GM21723 (cell line): ENCODE measurements at regions not wholly inside any gene's neighbourhood (a gene's known extent, or its start where the extent isn't known, plus 50 kb on each side); places are given as distances from the start of the nearest gene placed in this dataset.
"Not testable (repeated sequence)": the region's sequence is repeated elsewhere in the genome, so short reads cannot be mapped to it uniquely, and the experiment has no call there.

Experiments used
- ATAC-seq: cut with Tn5 transposase; IDR thresholded peaks from one replicate; pipeline ENCODE4 v1.9.1; 2021; ENCODE audit warnings: mild to moderate bottlenecking, moderate library complexity; ENCODE audit not compliant: unreplicated experiment

GRCh38 chr10:105597312-105597711 is 956.2 kb downstream of the SORCS3 start:
- no peak for ATAC-seq

GRCh38 chr10:105596749-105597148 is 955.7 kb downstream of the SORCS3 start:
- no peak for ATAC-seq

DNA sequence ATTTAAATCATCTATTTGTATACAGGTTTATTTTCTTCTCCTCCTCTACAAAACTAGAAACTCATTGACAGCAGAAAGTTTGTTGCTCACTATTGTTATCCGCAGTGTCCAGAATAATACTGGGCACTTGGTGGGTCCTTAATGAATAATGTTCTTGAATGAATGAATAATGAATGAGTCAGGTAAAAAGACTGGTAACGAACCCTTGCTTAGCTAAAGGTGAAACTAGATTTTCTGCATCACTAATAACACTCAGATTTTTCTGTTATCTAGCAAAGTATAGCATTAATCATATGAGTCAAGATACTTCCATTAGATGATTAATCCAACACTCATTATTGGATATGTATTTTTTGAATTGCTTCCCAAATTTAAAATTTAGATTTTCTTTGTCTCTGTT is 953.2 kb downstream of the SORCS3 start:
- ATAC-seq, result no peak

DNA sequence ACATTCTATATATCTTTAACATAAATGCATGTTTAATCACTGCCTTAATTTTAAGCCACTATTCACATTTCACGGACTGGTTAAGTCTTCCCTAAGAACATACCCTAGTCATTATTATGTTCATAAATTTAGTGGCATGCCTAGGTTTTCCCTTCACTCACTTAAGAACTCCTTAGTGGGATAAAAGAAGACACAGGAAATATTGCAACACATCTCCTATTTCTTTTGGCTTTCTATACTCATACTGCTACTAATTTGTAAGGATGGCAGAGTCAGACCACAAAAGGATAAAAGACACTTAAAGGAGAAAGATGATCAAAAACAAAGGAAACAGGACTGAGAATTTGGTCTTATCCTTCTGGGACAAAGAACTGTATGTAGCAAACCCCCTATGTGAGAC is 951.4 kb downstream of the SORCS3 start:
- no peak for ATAC-seq

GRCh38 chr10:105586451-105587098 is 945.5 kb downstream of the SORCS3 start:
- no peak for ATAC-seq

- no peak for ATAC-seq
Measured at GRCh38 chr10:105585753-105586152, 944.7 kb downstream of the SORCS3 start.

- no peak for ATAC-seq
Measured at GRCh38 chr10:105585171-105585570, 944.1 kb downstream of the SORCS3 start.

DNA sequence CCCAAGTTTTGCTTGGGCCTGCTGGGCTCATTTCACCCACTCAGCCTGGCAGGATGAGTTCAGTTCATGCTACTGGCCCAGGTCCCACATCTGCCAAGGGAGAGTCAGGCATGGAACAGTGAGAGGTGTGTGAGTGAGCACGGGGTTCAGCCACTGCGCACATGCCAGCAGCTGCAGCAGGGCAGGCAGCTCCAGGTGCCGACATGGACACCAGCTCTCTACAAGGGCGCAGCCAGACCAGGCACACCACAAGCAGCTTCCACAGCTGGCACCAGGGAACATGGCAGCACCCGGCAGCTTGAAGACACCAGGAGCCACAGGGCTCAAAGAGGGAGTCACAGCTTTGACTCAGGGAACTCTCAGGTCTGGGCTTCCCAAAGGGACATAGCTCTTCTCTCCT is 938.0 kb downstream of the SORCS3 start:
- ATAC-seq, result no peak

DNA sequence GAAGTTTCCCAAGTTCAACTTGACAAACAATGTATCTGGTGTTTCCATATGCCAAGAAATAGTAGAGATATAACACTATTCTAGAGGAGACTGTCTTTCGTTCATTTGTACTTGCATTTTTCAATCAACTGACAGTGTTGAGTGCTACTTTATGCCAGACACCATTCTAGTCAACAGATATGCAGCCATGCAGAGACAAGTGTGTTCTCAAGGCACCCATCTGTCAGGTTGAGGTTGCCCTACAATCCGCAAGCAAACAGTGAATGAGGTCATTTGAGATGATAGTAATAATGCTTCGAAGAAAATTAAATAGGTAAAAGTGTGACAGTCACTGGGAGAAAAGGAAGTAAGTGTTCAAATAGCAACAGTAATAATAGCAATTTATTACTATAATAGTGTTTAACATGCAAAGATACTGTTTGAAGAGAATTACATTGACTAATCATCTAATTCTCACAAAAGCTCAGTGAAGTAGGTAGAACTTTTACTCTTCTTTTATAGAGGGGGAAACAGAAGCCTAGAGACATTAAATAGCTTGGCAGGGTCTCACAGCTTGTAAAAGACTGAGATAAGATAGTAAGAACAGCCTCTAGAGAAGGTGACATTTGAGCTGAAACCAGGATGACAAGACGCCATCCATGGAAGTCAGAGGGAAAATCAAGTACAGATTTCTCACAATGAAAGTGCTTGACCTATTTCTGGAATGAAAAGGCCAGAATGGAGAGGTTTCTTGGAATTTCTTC is 936.9 kb downstream of the SORCS3 start:
- ATAC-seq, result no peak

GRCh38 chr10:105559333-105560097 is 918.4 kb downstream of the SORCS3 start:
- ATAC-seq, result no peak

GRCh38 chr10:105550453-105550852 is 909.4 kb downstream of the SORCS3 start:
- not testable (repeated sequence) for ATAC-seq

DNA sequence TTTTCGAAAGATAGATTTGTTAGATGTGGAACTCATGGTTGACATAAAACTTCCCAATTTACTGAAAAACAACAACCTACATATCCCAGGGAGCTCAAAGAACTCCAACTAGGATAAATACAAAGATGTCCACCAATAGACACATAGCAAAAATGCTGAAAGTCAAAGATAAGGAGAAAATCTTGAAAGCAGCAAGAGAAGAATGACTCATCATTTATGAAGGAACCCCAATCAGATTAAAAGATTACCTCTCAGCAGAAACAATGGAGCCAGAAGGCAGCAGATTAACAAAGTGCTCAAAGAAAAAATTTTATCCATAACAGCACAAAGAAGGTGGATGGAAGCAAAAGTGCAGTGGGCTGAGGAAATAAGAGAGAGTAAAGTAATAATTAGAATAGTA is 908.6 kb downstream of the SORCS3 start:
- no peak for ATAC-seq

DNA sequence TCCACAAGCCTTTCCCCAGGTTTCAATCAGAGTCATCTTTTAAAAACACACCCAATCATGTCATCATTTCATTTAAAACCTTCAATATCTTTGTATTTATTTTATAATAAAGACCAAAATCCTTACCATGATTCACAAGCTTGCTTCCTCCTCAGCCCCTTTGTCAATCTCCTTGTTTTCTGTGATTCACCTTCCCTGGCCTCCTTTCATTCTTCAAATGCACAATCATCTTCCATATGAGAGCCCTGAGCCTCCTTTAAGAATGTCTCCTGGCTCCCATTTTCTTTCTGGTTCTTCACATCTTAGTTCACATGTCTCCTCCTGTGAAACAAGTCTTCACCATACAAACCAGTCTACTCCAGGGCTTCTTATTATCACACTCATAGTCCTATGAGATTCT is 904.0 kb downstream of the SORCS3 start:
- no peak for ATAC-seq

DNA sequence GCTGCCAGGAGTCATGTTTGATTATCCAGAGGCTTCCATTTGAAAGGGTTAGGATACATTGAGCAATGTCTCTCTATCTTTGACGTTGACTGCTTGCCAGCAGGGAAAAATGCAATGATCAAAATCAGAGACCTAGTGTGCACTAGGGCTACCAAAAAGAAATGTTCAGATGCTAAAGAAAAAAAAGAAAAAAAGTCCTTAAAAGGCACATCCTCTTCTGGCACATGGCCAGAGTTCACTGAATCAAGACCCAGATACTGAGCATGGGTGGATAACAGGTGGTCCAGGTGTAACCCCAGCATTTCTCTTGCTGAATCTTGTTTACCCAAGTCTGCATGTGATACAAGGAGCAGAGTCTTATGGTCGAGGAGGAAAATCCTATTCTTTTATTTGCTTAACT is 899.3 kb downstream of the SORCS3 start:
- no peak for ATAC-seq

- ATAC-seq, result no peak
Measured at GRCh38 chr10:105538874-105539273, 897.8 kb downstream of the SORCS3 start.

DNA sequence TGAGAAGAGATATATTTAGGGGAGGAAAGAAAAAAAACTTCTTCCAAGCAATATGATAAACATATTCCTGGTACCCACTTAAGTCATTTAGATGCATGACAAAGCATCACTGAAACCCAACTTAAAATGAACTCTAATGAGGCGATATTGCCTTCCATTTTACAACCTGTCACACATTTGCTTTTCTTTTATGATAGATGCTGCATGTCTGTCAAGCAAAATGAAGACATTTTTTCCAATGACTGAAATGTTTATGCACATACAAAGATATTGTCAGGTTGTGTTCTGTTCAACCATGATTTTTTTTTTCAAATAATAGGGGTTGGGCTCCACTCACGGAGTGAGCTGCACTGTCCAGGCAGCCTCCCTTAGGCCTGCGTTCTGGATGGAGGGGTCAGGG is 894.4 kb downstream of the SORCS3 start:
- no peak for ATAC-seq

DNA sequence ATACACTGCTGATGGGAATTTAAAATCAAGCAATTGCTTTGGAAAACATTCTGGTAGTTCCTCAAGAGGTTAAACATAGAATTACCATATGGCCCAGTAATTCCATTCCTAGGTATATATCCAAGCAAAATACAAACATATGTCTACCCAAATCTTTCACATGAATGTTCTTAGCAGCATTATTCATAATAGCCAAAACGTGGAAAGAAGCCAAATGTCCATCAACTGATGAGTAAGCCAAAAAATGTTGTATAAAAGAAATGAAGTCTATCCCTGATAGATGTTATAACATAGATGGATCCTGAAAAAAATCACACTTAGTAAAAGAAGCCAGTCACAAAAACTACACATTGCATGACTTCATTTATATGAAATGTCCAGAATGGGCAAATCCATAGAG is 893.0 kb downstream of the SORCS3 start:
- ATAC-seq, result no peak

DNA sequence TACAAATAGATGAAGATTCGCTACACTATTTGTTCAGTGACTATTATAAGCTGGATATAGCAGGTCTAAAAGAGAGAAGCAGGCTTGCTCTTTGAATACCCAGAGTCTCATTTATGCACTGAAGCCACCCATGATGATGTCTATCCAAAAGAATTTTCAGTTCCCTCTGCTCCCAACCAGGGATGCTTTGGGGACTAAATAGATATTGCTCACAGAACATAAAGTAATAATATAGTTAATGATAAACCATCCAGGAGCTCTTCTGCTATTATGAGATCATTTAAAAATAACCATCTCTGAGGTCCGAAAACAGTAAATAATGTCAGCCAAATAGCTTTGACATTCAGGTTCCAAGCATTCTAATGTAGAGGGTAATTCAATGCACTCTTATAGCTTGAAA is 875.4 kb downstream of the SORCS3 start:
- no peak for ATAC-seq

- ATAC-seq, result no peak
Measured at GRCh38 chr10:105514106-105514505, 873.0 kb downstream of the SORCS3 start.

- no peak for ATAC-seq
Measured at GRCh38 chr10:105509517-105509916, 868.4 kb downstream of the SORCS3 start.

DNA sequence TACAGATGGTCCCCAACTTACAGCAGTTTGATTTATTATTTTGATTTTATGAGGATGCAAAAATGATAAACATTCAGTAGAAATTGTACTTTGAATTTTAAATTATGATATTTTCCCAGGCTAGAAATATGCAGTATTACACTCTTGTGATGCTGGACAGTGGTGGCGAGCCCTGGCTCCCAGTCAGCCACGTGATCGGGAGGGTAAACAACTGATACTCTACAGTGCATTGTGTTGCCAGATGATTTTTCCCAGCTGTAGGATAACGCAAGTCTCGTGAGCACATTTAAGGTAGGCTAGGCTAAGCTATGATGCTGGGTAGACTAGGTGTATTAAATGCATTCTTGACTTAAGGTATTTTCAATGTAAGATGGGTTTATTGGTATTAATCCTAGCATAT is 865.2 kb downstream of the SORCS3 start:
- no peak for ATAC-seq

- ATAC-seq, result no peak
Measured at GRCh38 chr10:105503714-105504113, 862.6 kb downstream of the SORCS3 start.
